CD4-positive, alpha-beta T cell treated with Interferon gamma for 1 hour (primary cell): ENCODE measurements at regions not wholly inside any gene's neighbourhood (a gene's known extent, or its start where the extent isn't known, plus 50 kb on each side); places are given as distances from the start of the nearest gene placed in this dataset.
"Not testable (repeated sequence)": the region's sequence is repeated elsewhere in the genome, so short reads cannot be mapped to it uniquely, and the experiment has no call there.

Experiments used
- DNase-seq: peaks from one replicate; pipeline ENCODE4 v3.0.0-alpha.2; 2020

GRCh38 chr6:137657351-137657911, 163.2 kb upstream of the OLIG3 start:
- DNase-seq: no peak

GRCh38 chr6:137658287-137658686, 164.1 kb upstream of the OLIG3 start:
- DNase-seq: no peak

DNA sequence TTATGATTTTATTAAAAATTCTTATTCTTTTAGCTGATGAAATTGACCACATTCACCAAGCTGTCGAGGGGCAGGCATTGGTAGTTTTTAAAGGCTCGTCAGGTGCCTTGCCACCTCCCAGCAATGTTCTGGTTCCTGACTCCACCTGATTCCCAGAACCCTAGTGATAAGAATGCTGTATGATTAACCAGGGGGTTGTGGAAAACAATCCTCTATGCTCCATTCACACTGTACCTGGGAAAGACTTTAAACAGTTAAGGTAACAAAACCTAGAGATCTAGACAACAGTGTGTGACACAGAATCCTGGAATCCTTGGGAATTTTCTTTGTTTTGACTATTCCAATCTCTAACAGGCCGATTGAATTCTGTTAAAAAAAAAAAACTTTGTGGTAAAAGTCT, 165.7 kb upstream of the OLIG3 start:
- DNase-seq: no peak

DNA sequence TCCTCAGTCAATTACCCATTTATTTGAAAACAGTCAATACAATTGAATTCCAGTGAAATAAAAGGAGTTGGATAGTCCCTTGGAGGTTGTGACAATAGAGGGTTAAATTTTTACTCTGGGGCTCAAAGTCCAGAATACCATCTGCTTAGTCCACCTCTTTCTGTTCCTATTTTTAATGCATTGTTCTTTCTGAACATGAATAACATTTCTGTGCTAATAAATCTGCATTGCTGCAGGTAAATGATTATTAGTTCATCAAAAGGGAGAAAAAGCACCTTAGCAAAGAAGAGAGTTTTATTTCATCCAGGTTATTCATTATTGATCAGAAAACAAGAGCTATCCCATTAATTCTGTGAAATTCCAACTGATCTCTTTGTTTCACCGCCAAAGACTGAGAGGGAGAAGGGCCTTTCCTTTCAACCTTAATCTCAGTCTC, 166.1 kb upstream of the OLIG3 start:
- DNase-seq: no peak

GRCh38 chr6:137661601-137662000, 167.4 kb upstream of the OLIG3 start:
- peak; percentile 6 for DNase-seq

DNA sequence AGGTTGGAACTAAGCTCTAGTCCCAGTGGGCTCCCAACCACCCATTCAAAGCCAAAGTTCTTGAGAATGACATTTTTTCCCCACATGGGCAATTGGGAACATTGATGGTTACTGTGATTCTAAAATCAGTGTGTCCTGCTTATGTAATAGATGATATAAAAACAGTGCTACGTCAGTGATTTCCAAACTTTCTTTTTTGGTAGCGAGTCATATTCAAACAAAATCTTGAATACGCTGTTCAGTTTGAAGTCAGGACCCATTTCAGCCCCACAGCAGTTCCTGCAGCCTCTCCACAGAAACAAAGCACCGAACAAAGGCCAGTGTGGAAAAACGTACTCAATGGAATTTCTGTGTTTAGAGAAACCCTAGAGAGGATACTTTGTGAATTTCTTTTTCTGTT, 170.0 kb upstream of the OLIG3 start:
- DNase-seq: no peak

DNA sequence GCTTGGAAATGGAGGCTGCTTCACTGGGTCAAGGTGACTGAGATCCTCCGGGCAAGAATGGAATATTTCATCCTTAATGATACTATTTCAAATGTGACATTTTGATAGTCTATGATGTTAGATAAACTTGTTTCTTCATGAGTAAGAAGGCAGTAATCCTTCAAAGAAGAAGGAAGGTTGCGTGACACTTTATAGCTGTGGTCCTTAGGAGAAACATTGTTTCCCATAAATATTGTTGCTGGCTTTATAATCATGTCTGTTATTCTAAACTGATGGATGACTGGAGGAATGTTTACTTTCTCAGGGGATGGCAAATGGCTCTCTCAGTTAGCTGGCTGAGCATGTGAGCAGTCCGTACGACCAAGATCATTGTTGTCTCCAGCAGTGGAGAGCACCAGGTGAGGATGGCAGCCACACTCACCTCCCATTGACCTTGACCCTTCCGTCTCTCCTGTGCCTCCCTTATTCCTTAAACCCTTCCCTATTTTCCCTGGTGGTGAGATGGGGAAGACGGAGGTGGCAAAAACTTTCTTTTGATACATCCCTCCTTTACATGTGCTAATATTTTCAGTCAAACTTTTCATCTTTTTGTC, 171.2 kb upstream of the OLIG3 start:
- no peak for DNase-seq

- no peak for DNase-seq
These were observed 172.1 kb upstream of the OLIG3 start for GRCh38 chr6:137666202-137666774.

DNA sequence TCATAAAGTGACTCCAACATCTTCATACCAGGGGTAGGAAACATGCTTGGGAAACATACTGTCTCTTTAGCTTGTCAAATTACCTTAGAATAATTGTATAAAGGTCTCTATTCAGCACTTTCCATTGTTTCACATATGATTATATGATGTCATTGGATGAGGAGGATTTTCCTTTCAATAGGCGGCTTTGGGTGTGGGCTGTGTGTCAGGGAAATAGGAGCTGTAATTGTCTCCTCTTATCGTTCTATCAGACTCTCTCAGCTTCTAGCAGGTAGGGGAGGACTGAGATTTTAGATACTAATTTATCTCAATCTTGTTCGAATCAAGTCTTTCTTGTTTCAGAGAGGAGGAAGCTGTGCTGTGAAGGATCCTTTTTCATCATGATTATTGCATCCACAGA, 179.4 kb upstream of the OLIG3 start:
- no peak for DNase-seq

DNA sequence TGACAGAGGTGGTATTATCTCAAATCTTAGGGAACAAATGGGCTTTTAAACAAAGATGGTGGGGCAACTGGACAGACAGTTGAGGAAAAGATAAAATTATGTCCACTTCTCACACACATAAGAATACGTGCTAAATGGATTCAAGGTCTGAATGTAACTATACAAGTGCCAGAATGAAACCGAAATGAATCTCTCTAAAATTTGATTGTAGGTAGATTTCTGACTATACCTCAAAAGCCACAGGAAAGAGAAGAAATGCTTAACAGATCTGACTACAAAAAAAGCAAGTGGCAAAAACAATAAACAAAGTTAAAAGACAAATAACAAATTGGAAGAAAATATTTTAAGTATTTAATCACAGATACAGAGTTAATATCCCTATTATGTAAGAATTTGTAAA, 182.7 kb upstream of the OLIG3 start:
- DNase-seq: no peak

DNA sequence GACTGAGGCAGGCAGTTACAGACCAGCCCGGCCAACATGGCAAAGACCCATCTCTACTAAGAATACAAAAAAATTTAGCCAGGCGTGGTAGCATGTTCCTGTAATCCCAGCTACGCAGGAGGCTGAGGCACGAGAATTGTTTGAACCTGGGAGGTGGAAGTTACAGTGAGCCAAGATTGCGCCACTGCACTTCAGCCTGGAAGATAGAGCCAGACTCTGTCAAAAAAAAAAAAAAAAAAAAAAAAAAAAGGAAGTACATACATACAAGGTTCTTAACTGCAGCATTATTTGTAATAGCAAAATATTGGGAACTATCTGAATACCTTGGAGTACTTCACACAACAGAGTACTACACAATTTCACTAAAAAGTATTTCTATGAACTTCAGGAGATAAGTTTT, 183.5 kb upstream of the OLIG3 start:
- peak; percentile 37 for DNase-seq

DNA sequence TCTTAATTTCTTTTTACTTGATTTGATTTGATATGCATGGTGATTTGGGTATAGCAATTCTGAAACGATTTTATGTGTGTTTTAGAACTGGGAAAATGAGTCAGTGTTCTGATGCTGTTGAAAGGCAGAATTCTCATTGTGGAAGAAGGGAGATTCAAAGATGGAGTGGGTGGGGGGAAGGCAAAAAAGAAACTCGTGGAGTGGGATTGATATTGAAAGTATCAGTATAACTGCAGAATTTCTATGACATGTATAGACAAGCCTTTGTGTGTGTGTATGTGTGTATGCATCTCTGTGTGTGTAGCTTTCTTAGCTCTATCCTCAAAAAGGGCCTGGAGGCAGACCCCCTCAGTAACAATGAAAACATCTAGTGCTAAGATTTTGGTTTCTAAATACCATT, 184.3 kb upstream of the OLIG3 start:
- no peak for DNase-seq

- DNase-seq: no peak
These were observed 186.2 kb upstream of the TNFAIP3 start for GRCh38 chr6:137680705-137681346.

GRCh38 chr6:137681445-137682009, 185.5 kb upstream of the TNFAIP3 start:
- no peak for DNase-seq

- not testable (repeated sequence) for DNase-seq
These were observed 184.4 kb upstream of the TNFAIP3 start for GRCh38 chr6:137682658-137683057.

- DNase-seq: no peak
These were observed 183.1 kb upstream of the TNFAIP3 start for GRCh38 chr6:137683916-137684315.

- DNase-seq: no peak
These were observed 181.2 kb upstream of the TNFAIP3 start for GRCh38 chr6:137685798-137686375.

DNA sequence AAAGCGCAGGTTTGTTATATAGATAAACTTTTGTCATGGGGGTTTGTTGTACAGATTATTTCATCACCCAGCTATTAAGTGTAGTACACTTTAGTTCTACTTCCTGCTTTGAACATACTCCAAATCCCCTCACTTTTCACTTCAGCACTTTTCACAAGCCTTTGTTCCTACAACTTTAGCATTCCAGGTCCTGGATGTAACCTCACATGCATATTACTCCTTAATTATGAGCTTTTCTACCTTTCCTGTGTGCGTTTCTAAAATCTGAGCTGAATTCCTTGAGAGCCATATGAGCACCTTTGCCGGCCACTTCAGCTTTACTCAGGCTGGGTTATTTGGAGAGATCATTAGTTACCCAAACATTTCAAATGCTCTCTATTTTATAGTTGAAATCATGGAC, 179.2 kb upstream of the TNFAIP3 start:
- DNase-seq: no peak

DNA sequence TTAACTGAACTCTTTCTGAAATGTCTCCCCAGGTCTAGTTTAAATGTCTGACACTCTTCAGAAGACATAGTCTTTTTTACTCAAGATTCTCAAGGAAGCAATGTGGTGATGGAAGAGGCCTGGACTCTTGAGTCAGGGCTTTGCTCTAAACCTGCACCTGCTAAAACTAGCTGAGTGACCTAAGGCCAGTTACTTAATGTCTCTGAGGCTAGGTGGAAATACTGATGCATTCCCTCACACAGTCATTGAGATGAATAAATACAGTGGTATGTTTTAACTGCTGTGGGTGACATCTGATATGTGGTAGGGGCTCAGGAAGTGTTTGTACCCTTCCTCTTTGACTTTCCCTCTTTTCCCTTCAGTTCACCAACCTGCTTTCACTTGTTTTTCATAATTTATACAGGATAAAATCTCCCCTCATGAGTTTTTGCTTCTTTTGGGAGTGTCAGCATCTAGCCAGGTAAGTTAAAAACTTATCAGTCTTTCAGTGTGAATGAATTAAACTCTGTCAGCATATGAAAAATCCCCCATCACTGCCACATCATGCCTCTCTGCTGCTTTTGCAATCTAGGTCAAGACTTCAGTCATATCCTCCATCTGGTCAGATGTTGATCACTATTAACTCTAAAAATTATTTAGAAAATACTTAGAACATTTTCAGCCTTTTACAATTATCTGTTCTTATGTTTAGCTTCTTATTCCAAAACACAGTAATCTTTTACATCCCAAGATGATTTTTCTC, 178.7 kb upstream of the TNFAIP3 start:
- no peak for DNase-seq

GRCh38 chr6:137689377-137689776, 177.7 kb upstream of the TNFAIP3 start:
- DNase-seq: no peak

DNA sequence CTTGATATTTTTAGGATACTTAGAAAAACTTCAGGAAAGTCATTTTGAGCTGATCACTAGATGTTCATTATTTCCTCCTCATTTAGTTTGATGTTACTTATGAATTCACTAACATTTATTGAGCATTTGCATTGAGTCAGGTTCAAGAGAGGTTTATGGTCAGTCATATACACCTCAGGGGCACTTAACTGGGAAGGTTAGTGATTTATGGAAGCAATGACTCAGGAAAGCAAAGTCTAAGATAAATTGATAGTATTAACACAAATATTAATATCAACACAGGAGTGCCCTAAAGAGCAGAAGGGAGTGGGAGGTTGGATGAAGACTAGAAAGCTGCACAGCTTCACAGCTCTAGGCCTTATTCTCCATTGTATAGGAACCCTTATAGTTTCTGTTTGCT, 177.0 kb upstream of the TNFAIP3 start:
- no peak for DNase-seq

GRCh38 chr6:137690721-137691120, 176.3 kb upstream of the TNFAIP3 start:
- DNase-seq: no peak

GRCh38 chr6:137692308-137692707, 174.8 kb upstream of the TNFAIP3 start:
- no peak for DNase-seq
